AG04449 (cell line): ENCODE measurements at regions not wholly inside any gene's neighbourhood (a gene's known extent, or its start where the extent isn't known, plus 50 kb on each side); places are given as distances from the start of the nearest gene placed in this dataset.

Experiments
- CTCF ChIA-PET: fragments of 350-600 bp; formaldehyde crosslinking; extraction: SDS; loops from one replicate; lab custom pipeline; 2021; ENCODE audit warnings: antibody characterized with exemption; lab: Yijun Ruan, JAX
- POLR2A ChIA-PET: fragments of 400-600, 350-600 bp; formaldehyde crosslinking; extraction: SDS; loops from one replicate; lab custom pipeline; 2020; ENCODE audit warnings: antibody characterized with exemption, inconsistent platforms; lab: Yijun Ruan, JAX
- DNase-seq: peaks from one replicate; pipeline ENCODE4 v3.0.0-alpha.2; 2010; ENCODE audit warnings: low read depth, low spot score
- H3K4me3 ChIP-seq: 2 replicates; pipeline ENCODE4 v1.5.1; 2011; ENCODE audit warnings: low read depth, mild to moderate bottlenecking, control low read depth, low read length
- CTCF ChIP-seq: IDR thresholded peaks from one replicate; pipeline ENCODE4 v1.5.1; 2011; ENCODE audit warnings: mild to moderate bottlenecking, moderate library complexity, low read length, control low read depth, inconsistent platforms; ENCODE audit not compliant: insufficient read depth; ENCODE audit errors: missing control alignments

GRCh38 chr10:71004176-71005075 is 116.1 kb upstream of the PCBD1 start:
- ChIA-PET POLR2A (no interaction called here), CTCF (no interaction called here)
- H3K4me3 ChIP-seq, result no peak overlapping the region
- TF ChIP-seq CTCF, result no peak
- DNase-seq, result no peak

GRCh38 chr10:71005337-71006305 is 117.3 kb upstream of the PCBD1 start:
- TF ChIP-seq CTCF, result no peak
- ChIA-PET POLR2A (no interaction called here), CTCF (no interaction called here)
- H3K4me3 ChIP-seq, result no peak overlapping the region
- no peak for DNase-seq

GRCh38 chr10:71006506-71006905 is 118.1 kb upstream of the PCBD1 start:
- ChIA-PET POLR2A (no interaction called here), CTCF (no interaction called here)
- TF ChIP-seq CTCF, result no peak
- no peak overlapping the region for H3K4me3 ChIP-seq
- no peak for DNase-seq

GRCh38 chr10:71007516-71007915 is 119.2 kb upstream of the PCBD1 start:
- ChIA-PET CTCF (no interaction called here), POLR2A (no interaction called here)
- H3K4me3 ChIP-seq, result no peak overlapping the region
- no peak for DNase-seq
- TF ChIP-seq CTCF, result no peak

GRCh38 chr10:71008150-71008549 is 119.8 kb upstream of the PCBD1 start:
- H3K4me3 ChIP-seq, result no peak overlapping the region
- no peak for DNase-seq
- ChIA-PET POLR2A (no interaction called here), CTCF (no interaction called here)
- no peak for TF ChIP-seq CTCF

- POLR2A ChIA-PET, result no interaction called here
- no peak for TF ChIP-seq CTCF
- H3K4me3 ChIP-seq, result no peak overlapping the region
- DNase-seq, result no peak
- CTCF ChIA-PET, result interaction anchor here (1.5 kb wide), 1 partner anchor 83 kb away, joined by 3 read pairs; no protein-coding TSS in a partner anchor
Measured at GRCh38 chr10:71009126-71009525, 120.8 kb upstream of the PCBD1 start.
